ENCODE measurements at regions not wholly inside any gene's neighbourhood (a gene's known extent, or its start where the extent isn't known, plus 50 kb on each side); places are given as distances from the start of the nearest gene placed in this dataset.

GRCh38 chr10:60675236-60675635, 103.0 kb upstream of the CDK1 start:
- Histone ChIP-seq H3K9me2 (replicated peaks; ENCODE audit: low read length) (no peaks in the 10 kb centered on the region), H2AFZ (ENCODE audit: low read length) (no peak overlapping the region), H3K4me2 (ENCODE audit: low read length) (no peak overlapping the region), H3K27ac (ENCODE audit: low read length) (no peak overlapping the region), H3K4me3 (ENCODE audit: low read length) (no peak overlapping the region), H3K9me3 (ENCODE audit: low read length) (no peaks in the 10 kb centered on the region), H3K4me1 (ENCODE audit: insufficient read depth, low read length) (no peaks in the 10 kb centered on the region; the same call in 1 of the 2 replicates), H3K79me2 (ENCODE audit: low read length) (no peaks in the 10 kb centered on the region), H4K20me1 (ENCODE audit: low read length) (no peaks in the 10 kb centered on the region), H3K27me3 (ENCODE audit: low read length) (no peaks in the 10 kb centered on the region), H3K36me3 (ENCODE audit: low read depth, low read length) (no peaks in the 10 kb centered on the region), H3F3A (ENCODE audit: low read length, unreplicated experiment) (no peaks in the 10 kb centered on the region), H3K9ac (ENCODE audit: low read length) (no peak overlapping the region)
- no TSS peak for BruUV-seq (replicated peaks)
- ChIA-PET POLR2A (ENCODE audit: unreplicated experiment) (no interaction called here), CTCF (no interaction called here)
- no peak for DNase-seq
- TF ChIP-seq EZH2 (IDR thresholded peaks at IDR 0.05; ENCODE audit: low read length, unreplicated experiment) (no peak), EZH2phosphoT487 (IDR thresholded peaks at IDR 0.05; ENCODE audit: borderline replicate concordance, low read length) (no peak)
- TF ChIP-seq, protein P1, sequence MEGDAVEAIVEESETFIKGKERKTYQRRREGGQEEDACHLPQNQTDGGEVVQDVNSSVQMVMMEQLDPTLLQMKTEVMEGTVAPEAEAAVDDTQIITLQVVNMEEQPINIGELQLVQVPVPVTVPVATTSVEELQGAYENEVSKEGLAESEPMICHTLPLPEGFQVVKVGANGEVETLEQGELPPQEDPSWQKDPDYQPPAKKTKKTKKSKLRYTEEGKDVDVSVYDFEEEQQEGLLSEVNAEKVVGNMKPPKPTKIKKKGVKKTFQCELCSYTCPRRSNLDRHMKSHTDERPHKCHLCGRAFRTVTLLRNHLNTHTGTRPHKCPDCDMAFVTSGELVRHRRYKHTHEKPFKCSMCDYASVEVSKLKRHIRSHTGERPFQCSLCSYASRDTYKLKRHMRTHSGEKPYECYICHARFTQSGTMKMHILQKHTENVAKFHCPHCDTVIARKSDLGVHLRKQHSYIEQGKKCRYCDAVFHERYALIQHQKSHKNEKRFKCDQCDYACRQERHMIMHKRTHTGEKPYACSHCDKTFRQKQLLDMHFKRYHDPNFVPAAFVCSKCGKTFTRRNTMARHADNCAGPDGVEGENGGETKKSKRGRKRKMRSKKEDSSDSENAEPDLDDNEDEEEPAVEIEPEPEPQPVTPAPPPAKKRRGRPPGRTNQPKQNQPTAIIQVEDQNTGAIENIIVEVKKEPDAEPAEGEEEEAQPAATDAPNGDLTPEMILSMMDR (conservative IDR thresholded peaks at IDR 0.05; ENCODE audit: low read depth, low read length) = no peak
- ATAC-seq = no peak
- intact Hi-C loops (cut with micrococcal nuclease) = no loop called here

GRCh38 chr10:60669501-60669900, 108.8 kb upstream of the CDK1 start:
- BruUV-seq (replicated peaks) = no TSS peak
- Histone ChIP-seq H3K9me2 (replicated peaks; ENCODE audit: low read length) (no peaks in the 10 kb centered on the region), H3F3A (ENCODE audit: low read length, unreplicated experiment) (no peaks in the 10 kb centered on the region), H4K20me1 (ENCODE audit: low read length) (no peaks in the 10 kb centered on the region), H3K4me2 (ENCODE audit: low read length) (no peak overlapping the region), H3K9me3 (ENCODE audit: low read length) (no peaks in the 10 kb centered on the region), H3K27me3 (ENCODE audit: low read length) (no peaks in the 10 kb centered on the region), H3K79me2 (ENCODE audit: low read length) (no peaks in the 10 kb centered on the region), H3K4me3 (ENCODE audit: low read length) (no peak overlapping the region), H3K36me3 (ENCODE audit: low read depth, low read length) (no peaks in the 10 kb centered on the region), H3K9ac (ENCODE audit: low read length) (no peak overlapping the region), H3K4me1 (ENCODE audit: insufficient read depth, low read length) (peaks cover 20% of the 10 kb centered on the region), H2AFZ (ENCODE audit: low read length) (no peak overlapping the region), H3K27ac (ENCODE audit: low read length) (no peak overlapping the region)
- ChIA-PET POLR2A (ENCODE audit: unreplicated experiment) (no interaction called here), CTCF (no interaction called here)
- intact Hi-C loops (cut with micrococcal nuclease) = no loop called here
- TF ChIP-seq EZH2 (IDR thresholded peaks at IDR 0.05; ENCODE audit: low read length, unreplicated experiment) = no peak
- TF ChIP-seq, protein P1 (conservative IDR thresholded peaks at IDR 0.05; ENCODE audit: low read depth, low read length) = no peak
- no peak for TF ChIP-seq EZH2phosphoT487 (IDR thresholded peaks at IDR 0.05; ENCODE audit: borderline replicate concordance, low read length)
- no peak for ATAC-seq
- DNase-seq = no peak

- H3K79me2 ChIP-seq (ENCODE audit: low read length) = no peaks in the 10 kb centered on the region
- H4K20me1 ChIP-seq (ENCODE audit: low read length) = no peaks in the 10 kb centered on the region
- BruUV-seq (replicated peaks) = no TSS peak
- peaks cover 43% of the 10 kb centered on the region for H3K4me1 ChIP-seq (ENCODE audit: insufficient read depth, low read length)
- H3K27ac ChIP-seq (ENCODE audit: low read length) = no peak overlapping the region
- no peaks in the 10 kb centered on the region for H3K36me3 ChIP-seq (ENCODE audit: low read depth, low read length)
- no peaks in the 10 kb centered on the region for H3K27me3 ChIP-seq (ENCODE audit: low read length)
- no peak for ATAC-seq
- CTCF ChIA-PET = no interaction called here
- no peaks in the 10 kb centered on the region for H3K9me2 ChIP-seq (replicated peaks; ENCODE audit: low read length)
- H3K4me2 ChIP-seq (ENCODE audit: low read length) = no peak overlapping the region
- no peak overlapping the region for H2AFZ ChIP-seq (ENCODE audit: low read length)
- TF ChIP-seq EZH2 (IDR thresholded peaks at IDR 0.05; ENCODE audit: low read length, unreplicated experiment) = no peak
- TF ChIP-seq, protein P1 (conservative IDR thresholded peaks at IDR 0.05; ENCODE audit: low read depth, low read length) = no peak
- no peak for TF ChIP-seq EZH2phosphoT487 (IDR thresholded peaks at IDR 0.05; ENCODE audit: borderline replicate concordance, low read length)
- intact Hi-C loops (cut with micrococcal nuclease) = no loop called here
- H3K4me3 ChIP-seq (ENCODE audit: low read length) = no peak overlapping the region
- no peaks in the 10 kb centered on the region for H3F3A ChIP-seq (ENCODE audit: low read length, unreplicated experiment)
- H3K9ac ChIP-seq (ENCODE audit: low read length) = no peak overlapping the region
- H3K9me3 ChIP-seq (ENCODE audit: low read length) = no peaks in the 10 kb centered on the region
- POLR2A ChIA-PET (ENCODE audit: unreplicated experiment) = no interaction called here
- DNase-seq = peak; percentile 38
These were observed 112.1 kb upstream of the CDK1 start for GRCh38 chr10:60666221-60666620.

All from PC-3 (cell line).